IPS DF 6.9 (cell line): ENCODE measurements at regions not wholly inside any gene's neighbourhood (a gene's known extent, or its start where the extent isn't known, plus 50 kb on each side); places are given as distances from the start of the nearest gene placed in this dataset.
"Not testable (repeated sequence)": the region's sequence is repeated elsewhere in the genome, so short reads cannot be mapped to it uniquely, and the experiment has no call there.

Experiments used
- DNase-seq: peaks from one replicate; pipeline ENCODE4 v3.0.0-alpha.2; 2013; ENCODE audit warnings: low read depth, low spot score
- H3K27ac ChIP-seq: one replicate; pipeline ENCODE4 v1.5.1; 2013; ENCODE audit warnings: low read length, control low read depth
- H3K27me3 ChIP-seq: 2 replicates; pipeline ENCODE4 v1.6.1; 2013; ENCODE audit warnings: mild to moderate bottlenecking, low read length; ENCODE audit not compliant: control insufficient read depth, insufficient read depth
- H3K36me3 ChIP-seq: 2 replicates; pipeline ENCODE4 v1.6.1; 2013; ENCODE audit warnings: low read length; ENCODE audit not compliant: control insufficient read depth, insufficient read depth
- H3K4me1 ChIP-seq: 2 replicates; pipeline ENCODE4 v1.6.1; 2013; ENCODE audit warnings: low read length; ENCODE audit not compliant: control insufficient read depth, insufficient read depth
- H3K4me3 ChIP-seq: 2 replicates; pipeline ENCODE4 v1.5.1; 2013; ENCODE audit warnings: mild to moderate bottlenecking, low read length
- H3K9me3 ChIP-seq: 2 replicates; pipeline ENCODE4 v1.6.1; 2013; ENCODE audit warnings: low read length, inconsistent platforms; ENCODE audit not compliant: control insufficient read depth, insufficient read depth
- WGBS: extraction: QIAGEN DNeasy Blood & Tissue Kit; methylation state at CpG from one replicate; pipeline ENCODE4 v1.1.7; 2013; ENCODE audit warnings: mixed read lengths, missing lambda C conversion rate; ENCODE audit not compliant: insufficient read length, insufficient coverage; 5-methylcytosine and 5-hydroxymethylcytosine counted together

DNA sequence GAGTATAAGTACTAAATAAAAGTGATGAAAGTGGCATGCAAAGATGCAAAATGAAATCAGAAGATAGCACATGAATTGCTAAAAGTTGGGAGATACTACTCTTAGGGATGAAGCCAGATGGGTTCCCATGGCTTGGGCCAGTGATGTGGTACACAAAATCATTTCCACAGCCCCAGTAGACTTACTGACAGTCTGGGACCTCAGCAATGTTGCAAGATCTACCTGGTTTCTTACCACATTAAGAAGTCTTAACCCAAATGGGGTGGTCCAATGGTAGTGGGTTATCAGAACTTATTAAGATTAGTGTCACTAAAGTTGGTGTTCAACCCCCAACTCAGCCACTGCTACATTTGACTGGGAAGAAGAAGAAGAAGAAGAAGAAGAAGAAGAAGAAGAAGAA lies 227.7 kb upstream of the IRF2BP2 start:
- Histone ChIP-seq H3K9me3 (peaks cover 1% of the 10 kb centered on the region; the same call in 1 of the 2 replicates), H3K4me1 (no peaks in the 10 kb centered on the region), H3K27ac (no peak overlapping the region), H3K4me3 (no peak overlapping the region), H3K27me3 (no peaks in the 10 kb centered on the region), H3K36me3 (no peaks in the 10 kb centered on the region)
- DNase-seq = no peak

DNA sequence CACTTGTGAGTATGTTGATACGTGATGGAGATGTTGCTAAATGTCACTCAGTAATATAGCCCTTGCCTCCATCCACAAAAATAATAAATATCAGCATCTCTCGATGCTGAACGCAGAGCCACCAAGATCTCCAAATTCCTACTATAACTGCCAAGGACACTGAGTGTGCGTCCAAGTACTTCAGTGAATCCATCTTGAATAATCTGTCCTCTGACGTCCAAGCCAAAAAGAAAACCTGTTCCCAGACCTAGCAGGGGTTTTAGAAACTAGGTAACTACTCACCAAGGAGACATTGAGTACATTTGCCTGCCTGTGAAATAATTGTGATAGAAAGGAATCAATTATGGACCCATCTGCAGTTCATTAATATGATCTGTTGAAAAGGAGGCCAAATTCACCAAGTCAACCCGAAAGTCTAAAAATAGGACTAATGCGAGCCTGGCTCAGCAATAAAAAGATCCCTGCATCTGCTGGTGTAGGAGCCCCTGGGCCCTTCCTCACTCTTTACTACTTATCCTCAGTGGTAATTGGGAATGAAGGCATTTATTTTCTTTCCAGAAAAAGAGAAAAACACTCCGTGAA lies 226.9 kb upstream of the IRF2BP2 start:
- peaks cover 1% of the 10 kb centered on the region; the same call in 1 of the 2 replicates for H3K9me3 ChIP-seq
- DNase-seq = no peak
- H3K27ac ChIP-seq = no peak overlapping the region
- H3K36me3 ChIP-seq = no peaks in the 10 kb centered on the region
- no peaks in the 10 kb centered on the region for H3K4me1 ChIP-seq
- WGBS = no CpG with 5 or more reads among the region's 8 CpGs
- no peaks in the 10 kb centered on the region for H3K27me3 ChIP-seq
- H3K4me3 ChIP-seq = no peak overlapping the region

DNA sequence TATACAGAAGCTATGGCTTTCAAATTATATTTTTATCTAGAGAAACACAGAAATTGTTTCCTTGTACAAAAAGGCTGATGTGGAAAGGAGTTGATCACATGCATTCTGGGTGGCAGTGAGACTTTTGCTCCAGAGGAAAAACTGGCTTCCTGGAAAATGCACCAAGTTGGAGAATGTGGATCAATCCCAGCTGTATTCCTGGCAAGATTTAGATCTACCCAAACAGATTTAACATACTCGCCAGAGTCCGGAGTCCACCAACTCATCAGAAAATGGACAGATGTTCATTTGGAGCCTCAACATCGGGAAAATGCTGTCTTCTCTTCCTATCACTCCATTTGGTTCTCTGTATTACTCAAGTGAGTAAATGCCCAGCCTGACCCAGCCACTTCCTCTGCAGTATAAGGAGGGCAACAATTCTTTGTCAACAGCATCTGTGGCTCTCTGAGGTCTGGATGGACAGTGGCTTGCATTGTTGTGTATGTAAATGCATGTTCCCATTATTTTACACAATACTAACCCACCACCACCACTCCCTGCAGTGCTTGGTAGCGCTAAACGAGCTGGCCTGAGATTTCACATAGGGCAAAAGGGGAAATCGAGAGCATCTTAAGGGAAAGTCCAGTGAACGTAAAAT lies 226.2 kb upstream of the IRF2BP2 start:
- H3K4me1 ChIP-seq = no peaks in the 10 kb centered on the region
- H3K36me3 ChIP-seq = no peaks in the 10 kb centered on the region
- no peaks in the 10 kb centered on the region for H3K27me3 ChIP-seq
- peaks cover 1% of the 10 kb centered on the region; the same call in 1 of the 2 replicates for H3K9me3 ChIP-seq
- no peak overlapping the region for H3K4me3 ChIP-seq
- no CpG with 5 or more reads among the region's 7 CpGs for WGBS
- DNase-seq = no peak
- no peak overlapping the region for H3K27ac ChIP-seq

DNA sequence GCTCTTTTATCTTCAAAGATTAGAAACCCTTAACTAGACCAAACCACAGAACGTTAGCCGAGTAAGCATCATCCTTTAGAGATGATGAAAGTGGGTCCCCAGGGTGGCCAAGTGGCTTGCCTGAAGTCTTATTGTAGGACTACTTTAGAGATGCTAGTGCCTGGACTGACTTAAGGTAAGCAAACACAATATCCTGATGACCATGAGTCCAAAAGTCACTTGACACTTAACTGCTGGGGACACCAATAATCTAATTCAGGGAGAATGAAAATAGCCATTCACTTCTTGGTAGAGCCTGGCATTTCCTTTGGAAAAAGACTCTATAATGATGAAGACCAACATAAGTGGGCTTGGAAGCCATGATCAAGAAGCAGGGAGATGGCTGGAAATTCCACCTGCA lies 225.3 kb upstream of the IRF2BP2 start:
- no peak overlapping the region for H3K27ac ChIP-seq
- H3K27me3 ChIP-seq = no peaks in the 10 kb centered on the region
- H3K4me1 ChIP-seq = no peaks in the 10 kb centered on the region
- no peak overlapping the region for H3K4me3 ChIP-seq
- WGBS = no CpG with 5 or more reads among the region's 2 CpGs
- no peaks in the 10 kb centered on the region for H3K36me3 ChIP-seq
- H3K9me3 ChIP-seq = peaks cover 1% of the 10 kb centered on the region; the same call in 1 of the 2 replicates
- no peak for DNase-seq

DNA sequence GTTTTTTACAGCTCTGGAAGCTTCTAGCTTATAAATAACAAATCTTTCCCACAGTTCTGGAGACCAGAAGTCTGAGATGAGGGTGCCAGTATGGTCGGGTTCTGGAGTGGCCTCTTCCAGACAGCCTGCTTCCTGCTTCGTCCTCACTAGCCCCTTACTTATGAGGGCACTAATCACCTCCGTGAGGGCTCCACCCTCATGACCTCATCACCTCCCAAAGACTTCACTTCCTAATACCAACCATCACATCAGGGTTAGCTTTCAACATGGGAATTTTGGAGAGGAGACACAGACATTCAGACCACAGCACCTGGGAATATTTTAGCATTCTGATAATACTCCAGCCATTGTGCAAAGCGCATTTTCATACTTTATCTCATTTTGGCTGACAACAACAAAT lies 223.7 kb upstream of the IRF2BP2 start:
- no peak for DNase-seq
- Histone ChIP-seq H3K36me3 (no peaks in the 10 kb centered on the region), H3K4me1 (no peaks in the 10 kb centered on the region), H3K27ac (no peak overlapping the region), H3K27me3 (no peaks in the 10 kb centered on the region), H3K4me3 (no peak overlapping the region), H3K9me3 (no peaks in the 10 kb centered on the region)
- no CpG with 5 or more reads among the region's 4 CpGs for WGBS

DNA sequence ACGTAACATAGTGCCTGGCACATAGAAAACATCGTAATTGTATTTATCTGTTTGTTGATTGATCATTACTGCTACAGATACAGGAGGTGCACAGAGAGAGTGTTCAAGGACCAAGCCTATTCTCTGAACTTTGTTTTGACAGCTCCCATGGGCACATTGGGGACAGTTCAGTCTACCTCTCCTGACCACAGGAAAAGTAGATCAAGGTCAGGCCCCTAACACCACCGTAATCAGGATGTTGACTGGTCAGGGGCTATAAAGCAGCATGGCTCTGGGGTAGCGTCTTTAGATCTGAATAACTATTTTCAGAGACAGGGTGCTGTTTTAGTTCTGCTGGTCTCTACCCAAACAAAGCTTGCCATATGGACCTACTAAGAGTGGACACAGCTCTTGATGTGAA lies 223.1 kb upstream of the IRF2BP2 start:
- DNase-seq = no peak
- WGBS = no CpG with 5 or more reads among the region's 4 CpGs
- Histone ChIP-seq H3K4me3 (no peak overlapping the region), H3K36me3 (no peaks in the 10 kb centered on the region), H3K9me3 (no peaks in the 10 kb centered on the region), H3K27ac (no peak overlapping the region), H3K27me3 (no peaks in the 10 kb centered on the region), H3K4me1 (no peaks in the 10 kb centered on the region)

DNA sequence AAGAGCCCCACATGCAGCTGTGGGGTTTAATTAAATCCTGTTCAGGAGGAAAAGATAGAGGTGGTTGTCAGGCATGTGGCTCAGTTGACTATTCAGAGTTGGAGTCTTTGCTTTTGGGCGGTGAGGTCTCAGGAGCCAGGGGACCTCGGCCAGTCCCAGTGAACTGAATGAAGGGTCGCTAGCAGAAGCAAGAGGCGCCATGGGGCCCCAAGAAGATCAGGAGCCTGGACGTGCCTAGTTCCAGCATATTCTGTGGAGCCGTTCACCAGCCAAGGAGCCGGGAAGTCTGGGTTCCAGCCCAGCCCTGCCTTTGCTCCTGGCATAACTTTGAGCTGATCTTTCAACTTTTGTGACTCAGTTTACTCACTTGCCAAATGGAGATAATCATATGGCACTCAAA lies 217.7 kb upstream of the IRF2BP2 start:
- no peak overlapping the region for H3K4me3 ChIP-seq
- H3K9me3 ChIP-seq = no peaks in the 10 kb centered on the region
- no peaks in the 10 kb centered on the region for H3K4me1 ChIP-seq
- no peaks in the 10 kb centered on the region for H3K27me3 ChIP-seq
- no peak overlapping the region for H3K27ac ChIP-seq
- no peak for DNase-seq
- WGBS = no CpG with 5 or more reads among the region's 7 CpGs
- H3K36me3 ChIP-seq = no peaks in the 10 kb centered on the region

DNA sequence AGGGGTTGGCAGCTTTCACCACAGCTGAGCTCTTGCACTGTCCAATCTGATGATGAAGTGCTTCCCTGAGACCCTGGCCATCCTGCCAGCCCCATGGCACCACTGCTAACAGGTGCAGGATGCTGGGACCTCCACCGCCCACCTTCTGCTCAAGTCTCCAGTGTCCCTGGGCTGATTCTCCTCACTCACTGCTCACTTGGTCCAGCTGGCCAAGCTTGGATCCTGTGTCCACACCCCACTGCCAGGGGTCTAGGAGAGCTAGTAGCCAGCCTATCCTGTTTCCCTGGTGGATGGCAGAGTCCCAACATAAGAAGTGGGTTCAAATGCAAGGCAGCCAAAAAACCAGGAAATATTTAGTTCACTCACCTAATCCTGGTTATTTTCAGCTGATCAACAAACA lies 217.2 kb upstream of the IRF2BP2 start:
- Histone ChIP-seq H3K4me1 (no peaks in the 10 kb centered on the region), H3K9me3 (no peaks in the 10 kb centered on the region), H3K27me3 (no peaks in the 10 kb centered on the region), H3K36me3 (no peaks in the 10 kb centered on the region), H3K27ac (no peak overlapping the region), H3K4me3 (no peak overlapping the region)
- no peak for DNase-seq
- WGBS = no CpG with 5 or more reads among the region's 1 CpG

DNA sequence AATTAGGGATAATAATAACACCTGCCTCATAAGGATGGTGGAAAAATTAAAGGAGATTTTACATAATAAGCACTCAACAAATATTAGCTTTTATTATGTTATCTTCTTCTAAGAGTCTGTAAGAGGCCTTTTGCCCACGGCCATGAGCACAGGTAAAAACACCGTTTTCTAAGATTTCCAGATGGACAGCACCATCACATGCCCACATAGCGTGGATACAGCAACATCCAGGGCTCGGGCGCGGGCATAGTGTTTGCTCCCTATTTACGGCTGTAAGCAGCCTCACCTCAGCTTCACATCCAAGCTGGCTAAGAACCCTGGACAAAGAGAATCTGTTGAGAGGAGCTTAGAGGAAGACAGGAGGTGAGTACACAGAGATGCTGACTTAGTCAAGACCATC lies 216.4 kb upstream of the IRF2BP2 start:
- Histone ChIP-seq H3K36me3 (no peaks in the 10 kb centered on the region), H3K4me3 (no peak overlapping the region), H3K4me1 (no peaks in the 10 kb centered on the region), H3K27ac (no peak overlapping the region), H3K9me3 (no peaks in the 10 kb centered on the region), H3K27me3 (no peaks in the 10 kb centered on the region)
- WGBS = no CpG with 5 or more reads among the region's 7 CpGs
- DNase-seq = no peak

DNA sequence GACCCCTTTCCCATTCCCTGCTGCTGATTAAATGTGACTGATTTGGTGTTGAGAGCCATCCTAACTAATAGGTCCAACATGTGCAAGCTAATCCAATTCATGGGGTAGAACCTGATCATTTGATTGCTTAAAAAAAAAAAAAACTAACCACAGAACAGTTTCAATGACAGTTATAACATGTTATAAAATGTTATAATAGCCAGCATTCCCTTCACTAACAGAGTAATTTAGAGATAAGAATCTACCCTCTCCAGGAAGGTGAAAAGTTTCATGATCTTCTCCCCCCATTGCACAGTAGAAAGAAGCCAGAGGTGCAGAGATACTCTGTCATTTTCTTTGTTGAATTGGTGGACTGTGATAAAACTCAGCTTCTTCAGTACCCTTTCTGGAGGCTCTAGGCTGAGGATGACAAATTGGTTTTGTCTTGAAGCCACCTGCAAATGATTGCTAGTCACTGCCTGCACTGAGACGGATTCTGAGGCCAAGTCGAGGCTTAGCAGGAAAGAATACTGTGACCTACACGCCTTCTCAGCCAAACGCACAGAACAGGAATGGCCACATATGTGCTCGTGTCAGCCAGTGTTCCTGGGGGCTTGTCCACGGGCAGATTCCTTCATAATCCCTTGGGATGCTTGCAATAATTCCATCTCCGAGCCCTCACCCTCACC lies 215.7 kb upstream of the IRF2BP2 start:
- whole genome bisulfite sequencing = no CpG with 5 or more reads among the region's 7 CpGs
- no peak overlapping the region for H3K4me3 ChIP-seq
- H3K4me1 ChIP-seq = no peaks in the 10 kb centered on the region
- no peak for DNase-seq
- H3K27me3 ChIP-seq = no peaks in the 10 kb centered on the region
- H3K36me3 ChIP-seq = no peaks in the 10 kb centered on the region
- H3K27ac ChIP-seq = no peak overlapping the region
- no peaks in the 10 kb centered on the region for H3K9me3 ChIP-seq

DNA sequence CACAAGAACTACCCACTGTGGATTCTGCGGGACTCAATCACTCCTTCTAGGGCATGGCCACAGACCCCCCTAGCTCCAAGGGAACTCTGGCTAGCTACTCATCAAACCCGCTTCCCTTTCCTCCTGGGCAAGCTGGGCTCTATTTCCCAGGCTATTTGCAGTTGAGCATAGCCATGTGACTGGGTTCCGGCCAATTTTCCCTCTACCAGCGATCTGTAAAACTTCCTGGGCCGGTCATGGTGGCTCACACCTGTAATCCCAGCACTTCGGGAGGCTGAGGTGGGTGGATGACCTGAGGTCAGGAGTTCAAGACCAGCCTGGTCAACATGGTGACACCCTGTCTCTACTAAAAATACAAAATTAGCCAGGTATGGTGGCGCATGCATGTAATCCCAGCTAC lies 214.9 kb upstream of the IRF2BP2 start:
- not testable (repeated sequence) for H3K9me3 ChIP-seq, H3K36me3 ChIP-seq, H3K4me1 ChIP-seq, DNase-seq, H3K27ac ChIP-seq, H3K27me3 ChIP-seq, H3K4me3 ChIP-seq
- no CpG with 5 or more reads among the region's 7 CpGs for WGBS
